HepG2 (cell line): ENCODE measurements at regions not wholly inside any gene's neighbourhood (a gene's known extent, or its start where the extent isn't known, plus 50 kb on each side); places are given as distances from the start of the nearest gene placed in this dataset.
A peak's percentile ranks its signal among the peaks of the same experiment; 100 is the strongest.

ENCODE experiments used
- ATAC-seq: fragments of 200-7000 bp; cut with Tn5 transposase; 3 replicates; pipeline ENCODE4 v1.9.1; 2020; ENCODE audit warnings: mild to moderate bottlenecking, moderate library complexity
- BruUV-seq: library from RNA; stranded (reverse); fragments of 400-500 nt; replicated peaks from 2 replicates; lab custom pipeline; 2021; lab: Mats Ljungman, UMichigan
- CTCF ChIA-PET: fragments of 300-600 bp; formaldehyde crosslinking; extraction: SDS; loops from one replicate; lab custom pipeline; 2021; ENCODE audit warnings: low total read pairs, inconsistent platforms, low intra/inter-chr PET ratio; lab: Yijun Ruan, JAX
- POLR2A ChIA-PET: fragments of 350-600 bp; sonication (Branson Sonifier 250); formaldehyde crosslinking; loops from one replicate; lab custom pipeline; 2020; ENCODE audit warnings: antibody characterized with exemption, inconsistent platforms; lab: Yijun Ruan, JAX
- DNase-seq: peaks from one replicate; pipeline ENCODE4 v3.0.0-alpha.2; 2015; ENCODE audit warnings: low spot score
- FAIRE-seq: peaks from 3 replicates; lab custom pipeline; 2011; peaks lifted over from hg19 to GRCh38; lab: Jason Lieb, UNC
- H2AFZ ChIP-seq: one replicate; pipeline ENCODE4 v1.6.1; 2011; ENCODE audit warnings: low read length, inconsistent platforms
- H3K27ac ChIP-seq: fragments of 300-600 bp; 3 replicates; pipeline ENCODE4 v1.8.0; 2011; ENCODE audit warnings: mixed run types, mild to moderate bottlenecking, mixed read lengths, low read length, inconsistent platforms; ENCODE audit not compliant: insufficient read depth; ENCODE audit errors: extremely low read length
- H3K27me3 ChIP-seq, 2 experiments: fragments of 200-600 bp in 1 of 2; 2 replicates in 1 of 2; 3 replicates in 1 of 2; pipeline versions ENCODE4 v1.6.0 to v1.8.0; 2011; ENCODE audit warnings: low read length in 2 of 2, mild to moderate bottlenecking in 2 of 2, moderate library complexity in 2 of 2, inconsistent platforms in 1 of 2; ENCODE audit not compliant: insufficient read depth in 2 of 2, control insufficient read depth in 1 of 2
- H3K36me3 ChIP-seq, 2 experiments: fragments of 200-600 bp in 1 of 2; replicated peaks in 1 of 2; 2 replicates in 1 of 2; 3 replicates in 1 of 2; pipeline versions ENCODE4 v1.5.1 to v1.8.0; 2011; ENCODE audit warnings: low read length in 2 of 2, inconsistent platforms in 1 of 2; ENCODE audit not compliant: insufficient read depth in 2 of 2, control insufficient read depth in 1 of 2
- H3K4me1 ChIP-seq: 2 replicates; pipeline ENCODE4 v1.5.1; 2012; ENCODE audit warnings: low read length, inconsistent platforms; ENCODE audit not compliant: insufficient read depth
- H3K4me2 ChIP-seq: 2 replicates; pipeline ENCODE4 v1.6.0; 2011; ENCODE audit warnings: low read depth, low read length, inconsistent platforms
- H3K4me3 ChIP-seq, 3 experiments: fragments of 200-600 bp in 1 of 3; sonication (generic), shearing (Covaris generic) in 1 of 3; replicated peaks in 1 of 3; 2 replicates each; pipeline ENCODE4 v1.5.1; 2011 to 2016; ENCODE audit warnings: low read length in 3 of 3, inconsistent platforms in 2 of 3, low read depth in 2 of 3, mild to moderate bottlenecking in 2 of 3, control low read depth in 1 of 3, mixed read lengths in 1 of 3; ENCODE audit not compliant: insufficient read depth in 1 of 3
- H3K79me2 ChIP-seq: one replicate; pipeline ENCODE4 v1.6.1; 2011; ENCODE audit warnings: low read length, inconsistent platforms; ENCODE audit not compliant: insufficient read depth
- H3K9ac ChIP-seq: 2 replicates; pipeline ENCODE4 v1.6.0; 2011; ENCODE audit warnings: mild to moderate bottlenecking, low read depth, low read length, inconsistent platforms; ENCODE audit not compliant: insufficient read depth
- H3K9me3 ChIP-seq: 2 replicates; pipeline ENCODE4 v1.5.1; 2012; ENCODE audit warnings: mild to moderate bottlenecking, low read length
- H4K20me1 ChIP-seq: 2 replicates; pipeline ENCODE4 v1.6.0; 2011; ENCODE audit warnings: inconsistent platforms, mild to moderate bottlenecking, low read length, moderate library complexity; ENCODE audit not compliant: insufficient read depth
- AHDC1 ChIP-seq: sonication (generic); formaldehyde crosslinking; IDR thresholded peaks from 2 replicates; pipeline ENCODE4 v1.5.1; 2020; ENCODE audit warnings: mild to moderate bottlenecking, missing genetic modification reagents, borderline replicate concordance
- FOXA3 ChIP-seq: IDR thresholded peaks from 2 replicates; pipeline ENCODE4 v1.6.1; 2016; ENCODE audit warnings: missing genetic modification reagents, missing compliant biosample characterization
- FOXM1 ChIP-seq: sonication (generic); formaldehyde crosslinking; IDR thresholded peaks from 2 replicates; pipeline ENCODE4 v1.5.0; 2020; ENCODE audit warnings: missing genetic modification reagents
- GZF1 ChIP-seq: sonication (generic); formaldehyde crosslinking; IDR thresholded peaks from 2 replicates; pipeline ENCODE4 v1.5.1; 2020; ENCODE audit warnings: mild to moderate bottlenecking, missing genetic modification reagents
- JUND ChIP-seq: sonication (generic); formaldehyde crosslinking; IDR thresholded peaks from 2 replicates; pipeline ENCODE4 v1.8.0; 2022; ENCODE audit warnings: mild to moderate bottlenecking, missing genetic modification reagents
- NFAT5 ChIP-seq: sonication (generic); formaldehyde crosslinking; IDR thresholded peaks from 2 replicates; pipeline ENCODE4 v1.4.0; 2020; ENCODE audit warnings: missing genetic modification reagents
- RARA ChIP-seq: IDR thresholded peaks from 2 replicates; pipeline ENCODE4 v1.6.1; 2016; ENCODE audit warnings: missing genetic modification reagents, missing compliant biosample characterization
- TIGD3 ChIP-seq: sonication (generic); formaldehyde crosslinking; IDR thresholded peaks from 2 replicates; pipeline ENCODE4 v1.5.1; 2020; ENCODE audit warnings: mild to moderate bottlenecking, missing genetic modification reagents, borderline replicate concordance
- ZNF513 ChIP-seq: sonication (generic); formaldehyde crosslinking; conservative IDR thresholded peaks from 2 replicates; pipeline ENCODE4 v1.5.0; 2020; ENCODE audit warnings: missing genetic modification reagents
- ZNF614 ChIP-seq: IDR thresholded peaks from 2 replicates; pipeline ENCODE4 v1.6.1; 2018; ENCODE audit warnings: missing biosample characterization, missing genetic modification reagents, inconsistent platforms, borderline replicate concordance
- ZNF780A ChIP-seq: sonication (generic); formaldehyde crosslinking; IDR thresholded peaks from 2 replicates; pipeline ENCODE4 v1.8.0; 2022; ENCODE audit warnings: mild to moderate bottlenecking, missing genetic modification reagents, moderate library complexity
- ZSCAN22 ChIP-seq: sonication (generic); formaldehyde crosslinking; IDR thresholded peaks from 2 replicates; pipeline ENCODE4 v1.4.0; 2020; ENCODE audit warnings: mild to moderate bottlenecking, missing genetic modification reagents
- WGBS: methylation state at CpG from one replicate; pipeline ENCODE4 v1.1.6; 2017; ENCODE audit warnings: low lambda C conversion rate; 5-methylcytosine and 5-hydroxymethylcytosine counted together
- in situ Hi-C: cut with HindIII; loops from 2 replicates; pipeline ENCODE4 v1.10.0; 2017; ENCODE audit warnings: low pct_unique_long_range_greater_than_20kb; ENCODE audit not compliant: extremely low pct_ligation_motif_present
- intact Hi-C: fragments of 100-400 bp; cut with micrococcal nuclease; formaldehyde crosslinking; loops from one replicate; pipeline ENCODE4 v1.10.0; 2022; ENCODE audit not compliant: unreplicated experiment

GRCh38 chr2:211170843-211171242, 614.4 kb downstream of the CPS1 start:
- ChIA-PET CTCF (no interaction called here), POLR2A (no interaction called here)
- Histone ChIP-seq H3K36me3 (no peaks in the 10 kb centered on the region), H3K27ac (no peak overlapping the region), H3K27me3 (no peaks in the 10 kb centered on the region), H4K20me1 (no peaks in the 10 kb centered on the region), H2AFZ (no peak overlapping the region), H3K9ac (no peak overlapping the region), H3K4me2 (no peak overlapping the region), H3K9me3 (no peaks in the 10 kb centered on the region), H3K79me2 (no peaks in the 10 kb centered on the region), H3K4me1 (no peaks in the 10 kb centered on the region), H3K4me3 (no peak overlapping the region)
- intact Hi-C loops (no loop called here), in situ Hi-C loops (no loop called here)
- no TSS peak for BruUV-seq
- ATAC-seq (peak; percentile 56; the same call in 2 of the 3 replicates), DNase-seq (no peak), FAIRE-seq (no peak)
- 34% methylated on average over 4 of the region's 4 CpGs for WGBS
- TF ChIP-seq FOXM1 (CRISPR knock-in tag) (no peak), ZNF780A (CRISPR knock-in tag) (no peak), ZNF614 (no peak), ZSCAN22 (CRISPR knock-in tag) (no peak), JUND (CRISPR knock-in tag) (no peak), GZF1 (CRISPR knock-in tag) (no peak), RARA (CRISPR knock-in tag) (no peak), NFAT5 (CRISPR knock-in tag) (no peak), AHDC1 (CRISPR knock-in tag) (no peak), ZNF513 (CRISPR knock-in tag) (no peak), FOXA3 (no peak), TIGD3 (CRISPR knock-in tag) (no peak)
